DMS153 treated with DMSO at 0.1 percent for 48 hours (cell line): ENCODE measurements at regions not wholly inside any gene's neighbourhood (a gene's known extent, or its start where the extent isn't known, plus 50 kb on each side); places are given as distances from the start of the nearest gene placed in this dataset.
"Not testable (repeated sequence)": the region's sequence is repeated elsewhere in the genome, so short reads cannot be mapped to it uniquely, and the experiment has no call there.

Experiments
- DNase-seq: peaks from one replicate; lab custom pipeline; 2025; ENCODE audit not compliant: unreplicated experiment; lab: John Stamatoyannopoulos, UW

- DNase-seq: no peak
Measured at GRCh38 chr2:52611759-52612158, 1155.8 kb upstream of the CHAC2 start.

- DNase-seq: no peak
Measured at GRCh38 chr2:52608030-52608429, 1159.6 kb upstream of the CHAC2 start.

GRCh38 chr2:52597346-52597745 is 1170.3 kb upstream of the CHAC2 start:
- no peak for DNase-seq

DNA sequence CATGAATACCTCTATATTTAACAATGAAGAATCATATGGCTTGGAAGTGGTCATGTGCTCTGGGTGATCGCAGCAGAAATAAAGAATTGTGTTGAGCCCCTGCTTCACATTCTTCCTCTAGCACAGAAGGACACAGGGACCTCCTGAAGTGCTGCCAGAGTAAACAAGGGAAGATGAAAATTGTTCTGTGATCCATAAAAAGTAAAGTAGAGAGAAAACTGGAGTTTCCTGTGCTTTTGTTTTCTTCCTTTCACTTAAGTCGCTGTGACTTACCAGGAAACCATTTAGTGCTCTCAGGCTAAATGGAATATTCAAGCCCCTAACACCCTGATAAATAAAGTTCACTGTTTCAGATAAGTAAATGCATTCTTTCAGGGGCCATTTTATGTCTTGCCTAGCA is 1173.6 kb upstream of the CHAC2 start:
- no peak for DNase-seq

DNA sequence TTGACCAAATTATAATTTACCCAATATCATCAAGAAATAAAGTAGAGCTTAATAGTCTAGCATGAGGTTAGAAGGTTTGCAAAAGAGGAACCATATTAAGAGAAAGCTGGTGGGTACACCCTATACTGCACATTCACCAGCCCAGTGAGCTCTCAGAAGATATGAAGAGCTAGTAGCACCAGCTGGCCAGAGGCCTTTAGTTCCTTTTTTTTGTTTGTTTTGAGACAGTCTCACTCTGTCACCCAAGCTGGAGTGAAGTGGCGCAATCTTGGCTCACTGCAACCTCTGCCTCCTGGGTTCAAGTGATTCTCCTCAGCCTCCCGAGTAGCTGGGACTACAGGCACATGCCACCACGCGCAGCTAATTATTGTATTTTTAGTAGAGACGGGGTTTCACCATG is 1183.5 kb upstream of the CHAC2 start:
- DNase-seq: not testable (repeated sequence)

DNA sequence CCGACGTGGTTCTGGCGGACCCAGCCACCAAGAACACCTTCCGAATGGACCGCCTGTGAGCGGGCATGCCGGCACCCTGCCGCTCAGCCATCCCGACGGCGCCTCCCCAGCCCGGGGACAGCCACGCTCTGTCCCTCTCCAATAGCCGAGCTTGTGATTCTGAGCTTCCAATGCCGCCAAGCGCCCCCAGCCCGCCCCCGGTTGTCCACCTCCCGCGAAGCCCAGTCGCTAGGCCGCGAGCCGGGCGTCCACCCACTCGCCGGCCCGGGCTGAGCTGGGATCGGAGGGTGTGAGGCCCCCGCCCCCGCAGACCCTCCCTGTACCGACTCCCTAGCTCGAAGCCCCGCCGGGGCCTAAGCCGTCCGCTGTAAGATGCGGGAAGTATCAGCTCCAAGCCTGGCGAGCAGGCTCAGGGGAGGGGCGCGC is 1195.1 kb upstream of the CHAC2 start:
- DNase-seq: no peak

- DNase-seq: no peak
Measured at GRCh38 chr2:52571380-52572347, 1195.9 kb upstream of the CHAC2 start.

- no peak for DNase-seq
Measured at GRCh38 chr2:52570716-52571115, 1196.9 kb upstream of the CHAC2 start.

DNA sequence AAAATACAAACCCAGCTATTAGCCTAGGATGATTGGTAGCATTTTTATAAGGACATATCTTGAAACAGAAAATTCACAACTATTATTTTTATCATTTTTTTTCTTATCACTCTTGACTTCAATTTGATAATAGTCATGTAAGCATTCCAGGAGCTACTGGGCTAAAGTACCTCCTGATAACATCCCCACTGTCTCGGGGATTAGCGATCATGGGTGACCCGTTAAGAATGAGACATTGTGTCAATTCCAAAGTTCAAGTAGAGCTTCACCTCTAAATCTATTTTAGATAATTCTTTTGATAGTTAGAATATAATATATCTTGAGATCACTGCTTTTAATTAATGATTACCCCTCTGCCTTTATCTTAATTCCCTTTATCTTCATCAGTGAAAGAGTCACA is 1204.5 kb upstream of the CHAC2 start:
- DNase-seq: no peak

DNA sequence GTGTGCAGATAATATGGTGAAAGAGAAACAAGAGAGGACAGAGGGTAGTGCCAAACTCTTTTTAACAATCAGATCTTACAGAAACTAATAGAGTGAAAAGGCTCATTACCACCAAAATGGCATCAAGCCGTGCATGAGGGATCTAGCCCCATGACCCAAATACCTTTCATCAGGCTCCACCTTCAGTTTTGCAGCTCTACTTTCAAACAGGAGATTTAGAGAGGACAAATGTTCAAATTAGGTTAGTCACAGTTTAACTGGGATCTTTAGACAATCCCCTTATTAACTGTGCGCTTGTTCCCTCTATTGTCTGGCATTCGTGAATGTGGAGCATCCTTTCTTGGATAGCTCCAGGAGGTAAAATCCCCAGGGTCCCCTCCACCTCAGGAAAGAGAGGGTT is 1209.3 kb upstream of the CHAC2 start:
- no peak for DNase-seq

DNA sequence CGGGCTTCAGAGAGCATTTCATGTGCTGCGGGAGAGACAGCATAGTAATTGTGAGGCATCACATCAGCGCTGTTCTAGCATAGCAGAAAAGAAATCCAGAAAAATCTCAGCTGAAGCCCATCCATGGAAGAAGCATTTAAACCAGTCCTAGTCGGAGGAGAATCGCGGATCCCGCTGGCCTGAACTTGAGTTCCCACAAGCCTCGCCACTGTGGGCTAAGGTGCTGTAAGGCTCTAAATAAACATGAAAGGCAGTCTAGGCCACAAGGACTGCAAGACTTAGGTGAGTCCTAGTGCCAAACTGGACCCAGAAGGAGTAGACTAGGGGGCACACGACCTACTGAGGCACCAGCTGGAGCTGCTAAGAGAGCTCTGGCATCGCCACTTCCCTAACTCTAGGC is 1225.3 kb upstream of the CHAC2 start:
- DNase-seq: no peak

- DNase-seq: no peak
Measured at GRCh38 chr2:52539026-52539970, 1228.3 kb upstream of the CHAC2 start.

DNA sequence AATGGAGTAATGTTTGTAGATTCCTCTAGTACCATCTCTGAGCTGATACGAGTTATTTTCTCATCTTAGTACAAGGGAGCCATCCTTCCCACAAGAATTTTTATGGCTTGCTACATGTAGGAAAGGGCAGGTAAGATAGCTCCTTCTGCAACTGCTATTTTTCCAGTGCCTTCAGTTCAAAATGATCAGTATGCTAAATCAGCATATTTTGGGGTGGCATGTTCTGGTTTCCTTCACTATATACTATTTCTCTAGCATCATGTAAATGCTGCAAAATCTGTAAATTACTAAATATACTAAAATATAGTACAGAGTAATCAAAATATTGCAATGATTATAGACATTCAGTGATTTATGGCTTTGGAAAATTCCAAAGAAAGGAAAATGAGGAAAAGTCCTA is 1230.0 kb upstream of the CHAC2 start:
- no peak for DNase-seq

GRCh38 chr2:52536929-52537460 is 1230.6 kb upstream of the CHAC2 start:
- no peak for DNase-seq

GRCh38 chr2:52532956-52533355 is 1234.6 kb upstream of the CHAC2 start:
- no peak for DNase-seq

DNA sequence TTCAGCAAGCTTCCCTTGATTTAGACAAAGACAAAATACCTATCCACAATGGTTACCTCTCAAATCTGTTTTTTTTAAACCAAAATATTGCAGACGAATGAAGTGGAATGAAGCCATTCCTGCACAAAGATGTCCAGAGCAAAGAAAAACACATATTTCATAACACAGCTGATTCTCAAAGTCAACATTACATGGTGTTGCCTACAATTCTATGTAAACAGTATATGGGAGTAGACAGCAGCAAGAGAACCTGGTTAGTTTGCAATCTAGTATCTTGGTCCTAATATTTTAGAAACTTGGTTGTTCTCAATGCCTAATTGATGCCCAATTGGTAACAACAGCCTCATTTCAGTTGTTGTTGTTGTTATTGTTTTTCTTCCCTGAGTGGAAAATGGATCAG is 1240.9 kb upstream of the CHAC2 start:
- no peak for DNase-seq

DNA sequence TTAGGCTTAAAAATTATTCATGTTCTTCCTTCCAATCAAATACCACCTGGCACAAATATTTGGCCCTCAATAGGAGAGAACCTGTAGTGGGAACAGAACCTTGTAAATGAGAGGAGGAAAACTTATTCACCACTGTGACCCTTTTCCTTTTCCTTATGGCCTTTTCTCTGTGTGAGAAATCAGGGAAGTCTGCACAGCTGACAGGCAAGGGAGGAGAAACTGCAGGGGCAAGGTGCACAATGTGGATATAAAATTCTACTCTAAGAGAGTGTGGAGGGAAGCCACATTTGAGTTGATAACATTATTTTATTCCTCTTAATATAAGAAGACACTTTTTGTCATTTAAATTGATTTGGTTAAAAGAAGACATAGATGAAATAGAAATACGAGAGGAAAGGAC is 1247.0 kb upstream of the CHAC2 start:
- no peak for DNase-seq

- DNase-seq: no peak
Measured at GRCh38 chr2:52518678-52519077, 1248.9 kb upstream of the CHAC2 start.

DNA sequence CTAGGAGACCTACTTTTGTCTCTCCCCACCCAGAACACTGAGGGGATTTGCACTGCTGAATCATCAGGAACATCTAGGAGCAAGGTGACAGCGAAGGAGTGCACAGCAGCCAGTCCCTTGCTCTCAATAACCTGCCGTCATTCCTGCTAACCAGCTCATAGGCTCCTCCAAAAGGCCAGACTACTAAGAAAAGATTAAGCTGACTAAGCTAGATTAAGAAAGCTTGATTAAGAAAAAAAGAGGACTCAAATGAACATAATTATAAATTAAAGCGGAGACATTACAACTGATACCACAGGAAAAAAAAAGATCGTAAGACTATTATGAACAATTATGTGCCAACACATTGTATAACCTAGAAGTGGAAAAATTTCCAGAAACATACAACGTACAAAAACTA is 1254.8 kb upstream of the CHAC2 start:
- no peak for DNase-seq

DNA sequence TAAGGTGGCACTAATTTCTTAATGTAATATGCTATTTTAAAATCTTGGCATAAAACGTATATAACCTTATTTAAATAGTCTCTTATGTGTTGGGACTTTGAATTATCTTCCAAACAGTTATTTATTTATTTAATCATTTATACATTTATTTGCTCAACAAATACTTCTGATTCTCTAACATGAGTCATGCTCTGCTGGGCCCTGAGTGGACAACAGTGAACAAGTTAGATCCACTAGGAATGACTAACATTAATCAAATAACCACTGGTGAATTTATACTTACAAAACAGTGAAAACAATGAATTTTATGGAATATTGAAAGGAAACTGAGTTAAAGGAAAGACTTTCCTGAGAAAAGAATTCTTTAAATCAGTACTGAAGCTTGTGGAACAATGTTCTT is 1257.2 kb upstream of the CHAC2 start:
- DNase-seq: no peak

DNA sequence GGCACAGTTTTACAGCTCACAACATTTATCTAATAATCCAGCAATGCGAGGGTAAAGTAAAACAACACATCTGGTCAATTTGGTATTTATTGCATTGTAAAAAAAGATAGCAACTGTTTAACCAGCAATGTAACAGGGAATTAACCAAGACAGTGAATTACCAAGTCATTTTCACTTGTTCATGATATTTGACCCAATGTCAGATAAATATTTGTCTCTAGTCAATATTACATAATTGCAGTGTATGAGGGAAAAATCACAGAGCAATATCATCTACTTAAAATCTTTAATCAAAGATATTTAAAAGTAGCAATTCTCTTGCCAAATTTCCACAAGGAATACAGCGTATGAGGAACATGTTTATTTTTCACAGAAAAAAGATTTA is 1265.1 kb upstream of the CHAC2 start:
- no peak for DNase-seq
